MCF 10A (cell line): ENCODE measurements at regions not wholly inside any gene's neighbourhood (a gene's known extent, or its start where the extent isn't known, plus 50 kb on each side); places are given as distances from the start of the nearest gene placed in this dataset.

ENCODE experiments used
- BruUV-seq: library from RNA; stranded (reverse); fragments of 400-500 nt; replicated peaks from 2 replicates; lab custom pipeline; 2021; lab: Mats Ljungman, UMichigan
- CTCF ChIA-PET: fragments of 300-600 bp; sonication (Branson Sonifier 250); formaldehyde crosslinking; extraction: SDS; loops from one replicate; lab custom pipeline; 2021; ENCODE audit warnings: antibody characterized with exemption, inconsistent platforms; lab: Yijun Ruan, JAX
- POLR2A ChIA-PET: fragments of 300-600, 350-650 bp; sonication (Branson Sonifier 250); formaldehyde crosslinking; extraction: SDS; loops from one replicate; lab custom pipeline; 2020; ENCODE audit warnings: antibody characterized with exemption, inconsistent platforms; lab: Yijun Ruan, JAX
- DNase-seq: peaks from one replicate; pipeline ENCODE4 v3.0.0-alpha.2; 2018; ENCODE audit not compliant: unreplicated experiment
- H3K27ac Mint-ChIP-seq: one replicate; pipeline ENCODE4 v1.8.0; 2022; ENCODE audit warnings: mild to moderate bottlenecking, low read depth, mixed read lengths; ENCODE audit not compliant: unreplicated experiment
- H3K27me3 Mint-ChIP-seq: one replicate; pipeline ENCODE4 v1.8.0; 2022; ENCODE audit warnings: mixed read lengths; ENCODE audit not compliant: insufficient read depth, unreplicated experiment
- H3K36me3 Mint-ChIP-seq: one replicate; pipeline ENCODE4 v1.8.0; 2022; ENCODE audit warnings: mild to moderate bottlenecking, moderate library complexity, mixed read lengths; ENCODE audit not compliant: insufficient read depth, unreplicated experiment
- H3K4me1 Mint-ChIP-seq: one replicate; pipeline ENCODE4 v1.8.0; 2022; ENCODE audit warnings: mixed read lengths; ENCODE audit not compliant: insufficient read depth, unreplicated experiment
- H3K4me3 Mint-ChIP-seq: one replicate; pipeline ENCODE4 v1.8.0; 2022; ENCODE audit warnings: mild to moderate bottlenecking, moderate library complexity, mixed read lengths; ENCODE audit not compliant: unreplicated experiment
- H3K9me3 Mint-ChIP-seq: one replicate; pipeline ENCODE4 v1.8.0; 2022; ENCODE audit warnings: mixed read lengths; ENCODE audit not compliant: unreplicated experiment
- CTCF ChIP-seq: fragments of 200-600 bp; IDR thresholded peaks from one replicate; pipeline ENCODE4 v1.8.0; 2022; ENCODE audit warnings: antibody characterized with exemption, mild to moderate bottlenecking; ENCODE audit not compliant: unreplicated experiment
- intact Hi-C: fragments of 100-400 bp; cut with micrococcal nuclease; formaldehyde crosslinking; loops from 2 replicates; pipeline ENCODE4 v1.14.1; 2022

DNA sequence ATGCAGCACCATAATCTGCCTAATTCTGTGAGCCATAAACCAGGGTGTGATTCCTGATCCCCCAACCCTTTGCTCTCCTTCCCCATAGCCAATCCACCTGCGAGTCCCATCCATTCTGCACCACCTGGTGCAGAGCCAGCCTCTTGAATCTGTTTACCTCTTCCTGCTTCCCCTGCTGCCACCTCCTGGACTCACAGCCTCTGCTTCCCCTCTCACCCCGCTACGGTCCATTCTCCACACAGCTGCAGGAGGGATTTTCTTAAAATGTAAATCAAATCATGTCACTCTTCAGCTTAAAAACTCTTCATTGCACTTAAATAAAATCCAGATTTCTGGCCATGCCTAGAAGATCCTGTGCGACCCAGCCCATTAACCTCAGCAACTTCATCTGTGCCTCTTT is 186.7 kb downstream of the FOXD2 start:
- Mint-ChIP-seq H3K4me3 (no peak overlapping the region), H3K36me3 (no peaks in the 10 kb centered on the region), H3K27ac (no peak overlapping the region), H3K27me3 (no peaks in the 10 kb centered on the region), H3K9me3 (no peaks in the 10 kb centered on the region), H3K4me1 (no peaks in the 10 kb centered on the region)
- TF ChIP-seq CTCF: no peak
- DNase-seq: no peak
- intact Hi-C loops: no loop called here
- ChIA-PET CTCF (no interaction called here), POLR2A (no interaction called here)
- no TSS peak for BruUV-seq

GRCh38 chr1:47627016-47627415 is 189.2 kb downstream of the FOXD2 start:
- peaks cover 6% of the 10 kb centered on the region for H3K27me3 Mint-ChIP-seq
- no peaks in the 10 kb centered on the region for H3K4me1 Mint-ChIP-seq
- no peak for DNase-seq
- TF ChIP-seq CTCF: peak; percentile 5
- H3K27ac Mint-ChIP-seq: no peak overlapping the region
- ChIA-PET CTCF (interaction anchor here (1.0 kb wide), 1 partner anchor 10 kb away, joined by 3 read pairs; no protein-coding TSS in a partner anchor), POLR2A (no interaction called here)
- no peaks in the 10 kb centered on the region for H3K9me3 Mint-ChIP-seq
- BruUV-seq: no TSS peak
- H3K36me3 Mint-ChIP-seq: no peaks in the 10 kb centered on the region
- no peak overlapping the region for H3K4me3 Mint-ChIP-seq
- intact Hi-C loops: no loop called here

DNA sequence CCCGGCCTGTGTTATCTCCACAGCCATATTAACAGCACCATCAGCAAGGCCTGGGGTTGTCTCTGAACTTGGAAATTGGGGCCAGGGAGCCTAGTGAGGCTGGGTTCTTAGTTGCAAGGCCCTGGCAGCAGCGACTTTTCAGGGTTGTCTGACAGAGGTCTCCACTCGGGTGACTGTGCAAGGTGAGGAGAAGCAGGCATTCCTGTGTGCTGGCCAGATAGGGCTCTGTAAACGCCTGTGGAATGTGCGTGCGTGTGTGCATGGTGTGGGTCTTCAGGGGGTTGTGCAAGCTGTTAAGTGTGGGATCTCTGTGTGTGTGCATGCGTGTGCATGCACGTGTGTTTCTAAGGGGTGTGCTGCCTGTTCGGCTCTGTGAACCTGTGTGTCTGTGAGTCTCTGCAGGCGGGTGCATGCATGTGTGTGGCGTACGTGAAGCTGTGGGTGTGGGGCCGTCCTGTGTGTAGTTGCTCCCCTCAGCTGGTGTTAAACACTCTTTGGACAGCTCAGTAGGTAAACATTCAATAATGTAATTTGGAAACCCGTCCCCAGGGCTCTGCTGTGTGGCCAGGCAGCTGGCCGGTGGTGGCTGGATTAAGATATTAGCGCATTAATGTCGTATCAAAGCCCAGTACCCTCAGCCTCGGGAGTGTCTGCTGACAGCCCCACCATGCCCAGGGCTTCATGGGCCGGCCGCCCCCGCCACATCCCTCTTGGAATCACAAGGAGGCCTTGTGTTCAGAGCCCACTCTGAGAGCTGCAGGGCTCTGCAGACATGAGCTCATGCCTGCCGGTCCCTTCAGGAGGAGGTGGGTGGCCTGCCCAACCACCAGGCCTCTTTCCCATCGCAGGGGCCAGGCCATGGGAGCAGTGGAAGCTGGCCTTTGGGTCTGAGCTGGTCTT is 189.9 kb downstream of the FOXD2 start:
- DNase-seq: no peak
- H3K36me3 Mint-ChIP-seq: no peaks in the 10 kb centered on the region
- ChIA-PET CTCF (interaction anchor here (0.6 to 1.0 kb wide), 2 partner anchors 9 to 235 kb away, joined by 3 read pairs; no protein-coding TSS in a partner anchor), POLR2A (no interaction called here)
- peaks cover 13% of the 10 kb centered on the region for H3K27me3 Mint-ChIP-seq
- no peaks in the 10 kb centered on the region for H3K4me1 Mint-ChIP-seq
- no peaks in the 10 kb centered on the region for H3K9me3 Mint-ChIP-seq
- intact Hi-C loops: no loop called here
- H3K27ac Mint-ChIP-seq: no peak overlapping the region
- H3K4me3 Mint-ChIP-seq: no peak overlapping the region
- TF ChIP-seq CTCF: no peak
- BruUV-seq: no TSS peak

GRCh38 chr1:47629201-47629600 is 191.4 kb downstream of the FOXD2 start:
- Mint-ChIP-seq H3K4me3 (no peak overlapping the region), H3K4me1 (no peaks in the 10 kb centered on the region), H3K27me3 (peaks cover 27% of the 10 kb centered on the region), H3K27ac (no peak overlapping the region), H3K9me3 (no peaks in the 10 kb centered on the region), H3K36me3 (no peaks in the 10 kb centered on the region)
- CTCF ChIA-PET: interaction anchor here (0.6 kb wide), 1 partner anchor 167 kb away, joined by 5 read pairs; no protein-coding TSS in a partner anchor
- intact Hi-C loops: no loop called here
- no peak for TF ChIP-seq CTCF
- BruUV-seq: no TSS peak
- POLR2A ChIA-PET: no interaction called here
- DNase-seq: no peak
